HL-60 (cell line): ENCODE measurements at regions not wholly inside any gene's neighbourhood (a gene's known extent, or its start where the extent isn't known, plus 50 kb on each side); places are given as distances from the start of the nearest gene placed in this dataset.

Experiments
- DNase-seq, 2 experiments: peaks; one replicate each; pipeline ENCODE4 v3.0.0-alpha.2; 2010 to 2020; ENCODE audit warnings: low read depth in 1 of 2, low spot score in 1 of 2
- H3K27ac ChIP-seq: fragments of 250-450 bp; sonication (Bioruptor Pico); replicated peaks from 2 replicates; pipeline ENCODE4 v1.5.1; 2020; ENCODE audit warnings: mild to moderate bottlenecking, moderate library complexity
- H3K27me3 ChIP-seq: fragments of 250-450 bp; sonication (Bioruptor Pico); 2 replicates; pipeline ENCODE4 v1.5.1; 2021; ENCODE audit warnings: mild to moderate bottlenecking, moderate library complexity; ENCODE audit not compliant: insufficient read depth, poor library complexity, severe bottlenecking
- H3K4me3 ChIP-seq: replicated peaks from 2 replicates; pipeline ENCODE4 v1.5.1; 2011; ENCODE audit warnings: mild to moderate bottlenecking, control low read depth, low read length; ENCODE audit not compliant: insufficient read depth
- CTCF ChIP-seq: IDR thresholded peaks from one replicate; pipeline ENCODE4 v1.5.1; 2011; ENCODE audit warnings: low read length, control low read depth, inconsistent platforms; ENCODE audit not compliant: insufficient read depth
- GABPA ChIP-seq: IDR thresholded peaks from 2 replicates; pipeline ENCODE4 v1.6.1; 2012; ENCODE audit warnings: low read depth
- POLR2AphosphoS5 ChIP-seq: IDR thresholded peaks from 2 replicates; pipeline ENCODE4 v1.6.1; 2012; ENCODE audit warnings: low read depth
- SPI1 ChIP-seq: IDR thresholded peaks from 2 replicates; pipeline ENCODE4 v1.6.1; 2012; ENCODE audit warnings: low read depth, mild to moderate bottlenecking, borderline replicate concordance
- TF ChIP-seq, protein P1 (sequence below): IDR thresholded peaks from 2 replicates; pipeline ENCODE4 v1.6.1; 2012; ENCODE audit warnings: low read depth; ENCODE audit not compliant: insufficient replicate concordance

DNA sequence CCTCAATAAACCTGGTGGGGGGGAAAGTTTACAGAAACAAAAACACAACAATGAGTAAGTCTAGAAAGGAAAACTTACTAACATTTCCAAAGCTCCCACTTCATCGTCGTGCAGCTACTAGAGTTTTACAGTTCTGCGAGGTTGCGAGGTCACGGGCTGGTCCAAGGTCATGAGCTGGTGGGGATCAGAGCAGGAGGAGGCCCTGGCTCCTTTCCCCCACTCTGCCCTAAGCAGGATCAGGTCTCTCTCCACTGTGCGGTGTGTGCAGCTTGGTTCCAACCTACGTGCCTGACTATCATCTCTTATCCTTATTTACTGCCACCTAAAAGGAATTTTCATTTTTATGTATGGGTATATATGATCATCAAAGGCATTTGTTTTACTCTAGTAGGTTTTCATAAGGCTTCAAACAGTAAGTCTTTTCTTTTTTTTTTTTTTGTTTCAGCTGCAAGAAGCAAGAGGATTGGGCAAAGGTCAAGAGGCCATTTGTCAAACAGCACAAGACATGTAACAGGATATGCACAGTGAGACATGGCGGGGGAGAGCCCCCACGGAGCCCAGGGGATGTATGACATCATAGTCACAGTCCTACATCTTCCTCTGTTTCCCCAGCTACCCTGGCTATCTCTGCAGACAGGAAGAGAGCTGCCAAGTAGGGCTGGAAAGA lies 76.6 kb upstream of the POMP start:
- DNase-seq, result peak in 1 of 2 experiments; percentile 16
- H3K27ac ChIP-seq, result no peak overlapping the region
- peaks cover 4% of the 10 kb centered on the region for H3K27me3 ChIP-seq
- no peak overlapping the region for H3K4me3 ChIP-seq
- no peak for TF ChIP-seq CTCF
- TF ChIP-seq GABPA, result no peak
- no peak for TF ChIP-seq POLR2AphosphoS5
- no peak for TF ChIP-seq SPI1
- TF ChIP-seq, protein P1, sequence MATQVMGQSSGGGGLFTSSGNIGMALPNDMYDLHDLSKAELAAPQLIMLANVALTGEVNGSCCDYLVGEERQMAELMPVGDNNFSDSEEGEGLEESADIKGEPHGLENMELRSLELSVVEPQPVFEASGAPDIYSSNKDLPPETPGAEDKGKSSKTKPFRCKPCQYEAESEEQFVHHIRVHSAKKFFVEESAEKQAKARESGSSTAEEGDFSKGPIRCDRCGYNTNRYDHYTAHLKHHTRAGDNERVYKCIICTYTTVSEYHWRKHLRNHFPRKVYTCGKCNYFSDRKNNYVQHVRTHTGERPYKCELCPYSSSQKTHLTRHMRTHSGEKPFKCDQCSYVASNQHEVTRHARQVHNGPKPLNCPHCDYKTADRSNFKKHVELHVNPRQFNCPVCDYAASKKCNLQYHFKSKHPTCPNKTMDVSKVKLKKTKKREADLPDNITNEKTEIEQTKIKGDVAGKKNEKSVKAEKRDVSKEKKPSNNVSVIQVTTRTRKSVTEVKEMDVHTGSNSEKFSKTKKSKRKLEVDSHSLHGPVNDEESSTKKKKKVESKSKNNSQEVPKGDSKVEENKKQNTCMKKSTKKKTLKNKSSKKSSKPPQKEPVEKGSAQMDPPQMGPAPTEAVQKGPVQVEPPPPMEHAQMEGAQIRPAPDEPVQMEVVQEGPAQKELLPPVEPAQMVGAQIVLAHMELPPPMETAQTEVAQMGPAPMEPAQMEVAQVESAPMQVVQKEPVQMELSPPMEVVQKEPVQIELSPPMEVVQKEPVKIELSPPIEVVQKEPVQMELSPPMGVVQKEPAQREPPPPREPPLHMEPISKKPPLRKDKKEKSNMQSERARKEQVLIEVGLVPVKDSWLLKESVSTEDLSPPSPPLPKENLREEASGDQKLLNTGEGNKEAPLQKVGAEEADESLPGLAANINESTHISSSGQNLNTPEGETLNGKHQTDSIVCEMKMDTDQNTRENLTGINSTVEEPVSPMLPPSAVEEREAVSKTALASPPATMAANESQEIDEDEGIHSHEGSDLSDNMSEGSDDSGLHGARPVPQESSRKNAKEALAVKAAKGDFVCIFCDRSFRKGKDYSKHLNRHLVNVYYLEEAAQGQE, result no peak

DNA sequence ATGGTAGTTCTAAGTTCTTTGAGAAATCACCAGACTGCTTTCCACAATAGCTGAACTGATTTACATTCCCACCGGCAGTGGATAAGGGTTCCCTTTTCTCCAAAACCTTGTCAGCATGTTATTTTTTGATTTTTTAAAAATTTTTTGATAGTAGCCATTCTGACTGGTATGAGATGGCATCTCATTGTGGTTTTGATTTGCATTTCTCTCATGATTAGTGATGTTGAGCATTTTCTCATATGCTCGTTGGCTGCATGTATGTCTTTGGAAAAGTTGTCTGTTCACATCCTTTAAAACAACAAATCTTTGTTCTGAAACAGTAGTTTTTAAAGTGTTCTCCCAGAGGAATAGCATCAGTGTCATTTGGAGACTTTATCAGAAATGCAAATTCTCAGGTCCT lies 77.5 kb upstream of the POMP start:
- no peak overlapping the region for H3K27ac ChIP-seq

DNA sequence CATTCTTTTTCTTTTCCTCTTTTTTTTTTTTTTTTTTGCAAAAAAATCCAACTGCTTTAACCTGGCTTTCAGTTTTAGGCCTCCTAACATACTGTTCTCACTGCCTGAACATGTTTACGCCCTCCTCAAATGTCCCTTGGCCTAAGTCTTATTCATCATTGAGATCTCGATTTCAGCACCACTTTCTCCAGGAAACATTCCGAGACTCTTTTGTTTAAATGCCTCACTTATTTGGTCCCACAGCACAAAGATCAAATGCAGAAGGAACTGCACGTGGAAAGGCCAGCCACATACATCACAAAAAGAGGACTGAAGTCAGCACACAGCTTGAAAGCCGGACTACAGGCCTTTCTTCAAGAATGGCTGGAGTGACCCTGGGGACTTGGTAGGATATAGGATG lies 79.2 kb upstream of the POMP start:
- Histone ChIP-seq H3K4me3 (no peak overlapping the region), H3K27ac (no peak overlapping the region), H3K27me3 (peaks cover 4% of the 10 kb centered on the region)
- no peak for DNase-seq
- TF ChIP-seq CTCF (no peak), POLR2AphosphoS5 (no peak), SPI1 (no peak), GABPA (no peak)
- TF ChIP-seq, protein P1, result no peak

More for the DNA sequence above, 77.5 kb upstream of the POMP start:
- TF ChIP-seq, protein P1, result no peak
- no peak for TF ChIP-seq POLR2AphosphoS5
- no peak for TF ChIP-seq CTCF
- TF ChIP-seq SPI1, result no peak
- no peak for TF ChIP-seq GABPA
- no peak for DNase-seq
- H3K27me3 ChIP-seq, result peaks cover 4% of the 10 kb centered on the region
- no peak overlapping the region for H3K4me3 ChIP-seq
